Neural cell (in vitro differentiated cells): ENCODE measurements at regions not wholly inside any gene's neighbourhood (a gene's known extent, or its start where the extent isn't known, plus 50 kb on each side); places are given as distances from the start of the nearest gene placed in this dataset.

Experiments used
- H2AFZ ChIP-seq: fragments of 200-600, 300-800 bp; sonication (generic), shearing (Covaris generic); 2 replicates; pipeline ENCODE4 v1.6.0; 2014; ENCODE audit warnings: low read depth, mild to moderate bottlenecking, antibody characterized with exemption, low read length, moderate library complexity
- H3F3A ChIP-seq: fragments of 200-600 bp; shearing (Covaris generic); 2 replicates; pipeline ENCODE4 v1.6.1; 2016; ENCODE audit warnings: mild to moderate bottlenecking, moderate library complexity, mixed read lengths, antibody characterized with exemption, low read length; ENCODE audit not compliant: insufficient read depth, poor library complexity, severe bottlenecking
- H3K27ac ChIP-seq: fragments of 200-600, 300-800 bp; sonication (generic), shearing (Covaris generic); 2 replicates; pipeline ENCODE4 v1.5.1; 2014; ENCODE audit warnings: mild to moderate bottlenecking, low read length, moderate library complexity
- H3K27me3 ChIP-seq: fragments of 300-800, 200-600 bp; sonication (generic), shearing (Covaris generic); 2 replicates; pipeline ENCODE4 v1.6.0; 2014; ENCODE audit warnings: mild to moderate bottlenecking, low read depth, low read length, moderate library complexity; ENCODE audit not compliant: insufficient read depth
- H3K36me3 ChIP-seq: fragments of 300-800, 200-600 bp; sonication (generic), shearing (Covaris generic); 2 replicates; pipeline ENCODE4 v1.5.1; 2014; ENCODE audit warnings: mild to moderate bottlenecking, antibody characterized with exemption, low read length, moderate library complexity; ENCODE audit not compliant: insufficient read depth
- H3K4me2 ChIP-seq: fragments of 300-800, 200-600 bp; sonication (generic), shearing (Covaris generic); 2 replicates; pipeline ENCODE4 v1.6.0; 2014; ENCODE audit warnings: mild to moderate bottlenecking, low read length
- H3K4me3 ChIP-seq: fragments of 300-800, 200-600 bp; sonication (generic), shearing (Covaris generic); 2 replicates; pipeline ENCODE4 v1.5.1; 2014; ENCODE audit warnings: mild to moderate bottlenecking, low read length, moderate library complexity
- H3K79me2 ChIP-seq: fragments of 200-600 bp; shearing (Covaris generic); replicated peaks from 2 replicates; pipeline ENCODE4 v1.6.0; 2014; ENCODE audit warnings: mild to moderate bottlenecking, low read length, moderate library complexity; ENCODE audit not compliant: insufficient read depth
- H3K9ac ChIP-seq: fragments of 300-800, 200-600 bp; sonication (generic), shearing (Covaris generic); 2 replicates; pipeline ENCODE4 v1.6.1; 2016; ENCODE audit warnings: mild to moderate bottlenecking, low read length, mixed read lengths
- H3K9me2 ChIP-seq: fragments of 200-600 bp; shearing (Covaris generic); 2 replicates; pipeline ENCODE4 v1.6.1; 2016; ENCODE audit warnings: mild to moderate bottlenecking, low read length, mixed read lengths; ENCODE audit not compliant: insufficient read depth
- H3K9me3 ChIP-seq: fragments of 200-600, 300-800 bp; sonication (generic), shearing (Covaris generic); 2 replicates; pipeline ENCODE4 v1.6.1; 2016; ENCODE audit warnings: mild to moderate bottlenecking, mixed run types, low read length, moderate library complexity, mixed read lengths
- H4K20me1 ChIP-seq: fragments of 200-600 bp; shearing (Covaris generic); 2 replicates; pipeline ENCODE4 v1.6.1; 2016; ENCODE audit warnings: mild to moderate bottlenecking, mixed run types; ENCODE audit not compliant: insufficient read depth
- EP300 ChIP-seq: fragments of 450-650 bp; conservative IDR thresholded peaks from 2 replicates; pipeline ENCODE4 v1.6.1; 2014; ENCODE audit warnings: antibody characterized with exemption, mild to moderate bottlenecking, moderate library complexity; ENCODE audit not compliant: poor library complexity, severe bottlenecking
- EZH2 ChIP-seq: fragments of 200-600, 300-800 bp; shearing (Covaris generic), sonication (generic); IDR thresholded peaks from 2 replicates; pipeline ENCODE4 v1.6.1; 2014; ENCODE audit warnings: antibody characterized with exemption, low read length, borderline replicate concordance, mild to moderate bottlenecking; ENCODE audit not compliant: insufficient read depth, poor library complexity, severe bottlenecking
- MXI1 ChIP-seq: fragments of 450-650 bp; conservative IDR thresholded peaks from 2 replicates; pipeline ENCODE4 v1.6.1; 2014; ENCODE audit warnings: antibody characterized with exemption, mild to moderate bottlenecking; ENCODE audit not compliant: poor library complexity, severe bottlenecking
- POLR2AphosphoS5 ChIP-seq: IDR thresholded peaks from 2 replicates; pipeline ENCODE4 v1.6.1; 2012
- RAD21 ChIP-seq: fragments of 450-650 bp; conservative IDR thresholded peaks from 2 replicates; pipeline ENCODE4 v1.6.1; 2014; ENCODE audit warnings: antibody characterized with exemption, mild to moderate bottlenecking, moderate library complexity
- SMC3 ChIP-seq: fragments of 450-650 bp; conservative IDR thresholded peaks from 2 replicates; pipeline ENCODE4 v1.6.1; 2014; ENCODE audit warnings: antibody characterized with exemption, mild to moderate bottlenecking, moderate library complexity; ENCODE audit not compliant: poor library complexity
- TAF1 ChIP-seq: IDR thresholded peaks from 2 replicates; pipeline ENCODE4 v1.6.1; 2012; ENCODE audit warnings: low read depth
- TF ChIP-seq, protein P1 (sequence below): fragments of 450-650 bp; IDR thresholded peaks from 2 replicates; pipeline ENCODE4 v1.5.1; 2014; ENCODE audit warnings: antibody characterized with exemption, mild to moderate bottlenecking, moderate library complexity; ENCODE audit not compliant: poor library complexity, severe bottlenecking
- TF ChIP-seq, protein P2 (sequence below): IDR thresholded peaks from 2 replicates; pipeline ENCODE4 v1.6.1; 2012; ENCODE audit warnings: borderline replicate concordance

DNA sequence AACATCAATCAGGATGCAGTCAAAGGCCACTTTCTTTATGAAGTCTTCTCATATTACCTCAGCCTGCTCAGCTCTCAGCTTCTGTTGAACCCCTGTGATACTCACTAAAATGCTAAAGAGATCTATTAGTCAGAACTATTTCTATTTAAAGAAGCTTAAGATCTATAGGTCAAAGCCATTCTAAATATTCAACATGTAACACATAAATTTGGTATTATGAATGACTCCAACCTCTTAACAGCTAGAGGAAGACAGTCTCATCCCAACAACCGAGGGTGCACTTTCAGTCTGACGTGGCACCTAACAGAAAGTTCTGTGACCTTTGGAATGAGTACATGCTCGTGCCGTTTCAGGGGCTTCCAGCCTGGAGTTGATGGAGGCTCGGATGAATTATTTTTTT is 301.5 kb upstream of the VLDLR start:
- H3K9me3 ChIP-seq = no peaks in the 10 kb centered on the region
- no peak for TF ChIP-seq EZH2
- TF ChIP-seq, protein P1, sequence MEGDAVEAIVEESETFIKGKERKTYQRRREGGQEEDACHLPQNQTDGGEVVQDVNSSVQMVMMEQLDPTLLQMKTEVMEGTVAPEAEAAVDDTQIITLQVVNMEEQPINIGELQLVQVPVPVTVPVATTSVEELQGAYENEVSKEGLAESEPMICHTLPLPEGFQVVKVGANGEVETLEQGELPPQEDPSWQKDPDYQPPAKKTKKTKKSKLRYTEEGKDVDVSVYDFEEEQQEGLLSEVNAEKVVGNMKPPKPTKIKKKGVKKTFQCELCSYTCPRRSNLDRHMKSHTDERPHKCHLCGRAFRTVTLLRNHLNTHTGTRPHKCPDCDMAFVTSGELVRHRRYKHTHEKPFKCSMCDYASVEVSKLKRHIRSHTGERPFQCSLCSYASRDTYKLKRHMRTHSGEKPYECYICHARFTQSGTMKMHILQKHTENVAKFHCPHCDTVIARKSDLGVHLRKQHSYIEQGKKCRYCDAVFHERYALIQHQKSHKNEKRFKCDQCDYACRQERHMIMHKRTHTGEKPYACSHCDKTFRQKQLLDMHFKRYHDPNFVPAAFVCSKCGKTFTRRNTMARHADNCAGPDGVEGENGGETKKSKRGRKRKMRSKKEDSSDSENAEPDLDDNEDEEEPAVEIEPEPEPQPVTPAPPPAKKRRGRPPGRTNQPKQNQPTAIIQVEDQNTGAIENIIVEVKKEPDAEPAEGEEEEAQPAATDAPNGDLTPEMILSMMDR = no peak
- no peak for TF ChIP-seq TAF1
- TF ChIP-seq EP300 = no peak
- no peak for TF ChIP-seq RAD21
- TF ChIP-seq POLR2AphosphoS5 = no peak
- no peak for TF ChIP-seq MXI1
- TF ChIP-seq SMC3 = no peak
- TF ChIP-seq, protein P2, sequence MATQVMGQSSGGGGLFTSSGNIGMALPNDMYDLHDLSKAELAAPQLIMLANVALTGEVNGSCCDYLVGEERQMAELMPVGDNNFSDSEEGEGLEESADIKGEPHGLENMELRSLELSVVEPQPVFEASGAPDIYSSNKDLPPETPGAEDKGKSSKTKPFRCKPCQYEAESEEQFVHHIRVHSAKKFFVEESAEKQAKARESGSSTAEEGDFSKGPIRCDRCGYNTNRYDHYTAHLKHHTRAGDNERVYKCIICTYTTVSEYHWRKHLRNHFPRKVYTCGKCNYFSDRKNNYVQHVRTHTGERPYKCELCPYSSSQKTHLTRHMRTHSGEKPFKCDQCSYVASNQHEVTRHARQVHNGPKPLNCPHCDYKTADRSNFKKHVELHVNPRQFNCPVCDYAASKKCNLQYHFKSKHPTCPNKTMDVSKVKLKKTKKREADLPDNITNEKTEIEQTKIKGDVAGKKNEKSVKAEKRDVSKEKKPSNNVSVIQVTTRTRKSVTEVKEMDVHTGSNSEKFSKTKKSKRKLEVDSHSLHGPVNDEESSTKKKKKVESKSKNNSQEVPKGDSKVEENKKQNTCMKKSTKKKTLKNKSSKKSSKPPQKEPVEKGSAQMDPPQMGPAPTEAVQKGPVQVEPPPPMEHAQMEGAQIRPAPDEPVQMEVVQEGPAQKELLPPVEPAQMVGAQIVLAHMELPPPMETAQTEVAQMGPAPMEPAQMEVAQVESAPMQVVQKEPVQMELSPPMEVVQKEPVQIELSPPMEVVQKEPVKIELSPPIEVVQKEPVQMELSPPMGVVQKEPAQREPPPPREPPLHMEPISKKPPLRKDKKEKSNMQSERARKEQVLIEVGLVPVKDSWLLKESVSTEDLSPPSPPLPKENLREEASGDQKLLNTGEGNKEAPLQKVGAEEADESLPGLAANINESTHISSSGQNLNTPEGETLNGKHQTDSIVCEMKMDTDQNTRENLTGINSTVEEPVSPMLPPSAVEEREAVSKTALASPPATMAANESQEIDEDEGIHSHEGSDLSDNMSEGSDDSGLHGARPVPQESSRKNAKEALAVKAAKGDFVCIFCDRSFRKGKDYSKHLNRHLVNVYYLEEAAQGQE = no peak

DNA sequence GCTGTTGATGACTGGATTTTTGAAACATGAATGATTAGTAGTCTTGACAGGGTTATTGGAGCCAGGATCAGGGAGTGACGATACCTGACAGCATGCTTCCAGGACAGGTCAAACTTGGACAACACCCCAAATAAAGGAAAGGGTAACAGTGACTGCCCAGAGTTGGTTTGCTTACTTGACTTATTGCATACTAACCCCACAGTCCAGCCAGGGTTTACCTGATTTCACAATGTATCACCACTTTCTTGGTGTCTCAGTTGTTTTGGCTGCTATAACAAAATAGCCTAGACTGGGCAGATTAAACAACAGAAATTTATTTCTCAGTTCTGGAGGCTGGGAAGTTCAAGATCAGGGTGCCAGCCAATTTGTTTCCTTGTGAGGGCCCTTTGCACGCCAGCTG is 301.0 kb upstream of the VLDLR start:
- H3K27ac ChIP-seq = no peak overlapping the region
- H2AFZ ChIP-seq = no peak overlapping the region
- no peak overlapping the region for H3K4me2 ChIP-seq
- no peaks in the 10 kb centered on the region for H3K36me3 ChIP-seq
- H4K20me1 ChIP-seq = no peaks in the 10 kb centered on the region
- no peak overlapping the region for H3K4me3 ChIP-seq
- H3F3A ChIP-seq = no peaks in the 10 kb centered on the region
- H3K9ac ChIP-seq = no peak overlapping the region
- no peaks in the 10 kb centered on the region for H3K27me3 ChIP-seq
- no peaks in the 10 kb centered on the region for H3K79me2 ChIP-seq
- no peaks in the 10 kb centered on the region for H3K9me2 ChIP-seq
- H3K9me3 ChIP-seq = no peaks in the 10 kb centered on the region
- TF ChIP-seq EP300 (no peak), POLR2AphosphoS5 (no peak), EZH2 (no peak), RAD21 (no peak), SMC3 (no peak), TAF1 (no peak)
- TF ChIP-seq, protein P2 = no peak
- TF ChIP-seq, protein P1 = no peak

More for the DNA sequence above, 301.5 kb upstream of the VLDLR start:
- Histone ChIP-seq H3K27ac (no peak overlapping the region), H3K27me3 (no peaks in the 10 kb centered on the region), H4K20me1 (no peaks in the 10 kb centered on the region), H3K36me3 (no peaks in the 10 kb centered on the region), H3K79me2 (no peaks in the 10 kb centered on the region), H3F3A (no peaks in the 10 kb centered on the region), H3K9me2 (no peaks in the 10 kb centered on the region), H3K9ac (no peak overlapping the region), H3K4me3 (no peak overlapping the region), H3K4me2 (no peak overlapping the region), H2AFZ (no peak overlapping the region)
